WTC11 (cell line): ENCODE measurements at regions not wholly inside any gene's neighbourhood (a gene's known extent, or its start where the extent isn't known, plus 50 kb on each side); places are given as distances from the start of the nearest gene placed in this dataset.

ENCODE experiments used
- ATAC-seq: fragments of 200-7000 bp; cut with Tn5 transposase; 2 replicates; pipeline ENCODE4 v1.10.0; 2021; ENCODE audit warnings: mild to moderate bottlenecking, moderate library complexity
- CTCF ChIA-PET: fragments of 300-600 bp; sonication (Branson Sonifier 250); formaldehyde crosslinking; loops from one replicate; lab custom pipeline; 2021; ENCODE audit warnings: antibody characterized with exemption; lab: Charles Lee
- POLR2A ChIA-PET: fragments of 350-600 bp; sonication (Branson Sonifier 250); formaldehyde crosslinking; loops from one replicate; lab custom pipeline; 2021; ENCODE audit warnings: antibody characterized with exemption; lab: Charles Lee
- DNase-seq: peaks from one replicate; pipeline ENCODE4 v3.0.0; 2021; ENCODE audit warnings: low spot score
- H3K27ac Mint-ChIP-seq: 2 replicates; pipeline ENCODE4 v1.8.0; 2021; ENCODE audit warnings: mixed read lengths
- H3K27me3 Mint-ChIP-seq: 2 replicates; pipeline ENCODE4 v1.8.0; 2021; ENCODE audit warnings: low read depth, mild to moderate bottlenecking, moderate library complexity, mixed read lengths
- H3K36me3 Mint-ChIP-seq: 2 replicates; pipeline ENCODE4 v1.8.0; 2021; ENCODE audit warnings: mixed read lengths
- H3K4me1 Mint-ChIP-seq: 2 replicates; pipeline ENCODE4 v1.8.0; 2022; ENCODE audit warnings: mixed read lengths
- H3K4me3 Mint-ChIP-seq: 2 replicates; pipeline ENCODE4 v1.8.0; 2021; ENCODE audit warnings: mild to moderate bottlenecking, moderate library complexity, mixed read lengths
- H3K9me3 Mint-ChIP-seq: 2 replicates; pipeline ENCODE4 v1.8.0; 2021; ENCODE audit warnings: mixed read lengths
- ATF1 ChIP-seq: sonication (generic); formaldehyde crosslinking; IDR thresholded peaks from 2 replicates; pipeline ENCODE4 v1.8.1; 2023; ENCODE audit warnings: mild to moderate bottlenecking, moderate library complexity, missing genetic modification reagents
- E2F4 ChIP-seq: sonication (generic); formaldehyde crosslinking; IDR thresholded peaks from 2 replicates; pipeline ENCODE4 v1.8.1; 2022; ENCODE audit warnings: low read depth, mild to moderate bottlenecking, moderate library complexity, missing genetic modification reagents, borderline replicate concordance
- ESRRA ChIP-seq: sonication (generic); formaldehyde crosslinking; IDR thresholded peaks from 2 replicates; pipeline ENCODE4 v1.8.1; 2022; ENCODE audit warnings: mild to moderate bottlenecking, missing genetic modification reagents, borderline replicate concordance
- FOXP1 ChIP-seq: sonication (generic); formaldehyde crosslinking; IDR thresholded peaks from 2 replicates; pipeline ENCODE4 v1.8.0; 2022; ENCODE audit warnings: missing genetic modification reagents, mild to moderate bottlenecking, moderate library complexity, borderline replicate concordance
- MLX ChIP-seq: sonication (generic); formaldehyde crosslinking; IDR thresholded peaks from 2 replicates; pipeline ENCODE4 v1.8.1; 2023; ENCODE audit warnings: mild to moderate bottlenecking, missing genetic modification reagents, moderate library complexity
- NFE2L1 ChIP-seq: sonication (generic); formaldehyde crosslinking; IDR thresholded peaks from 2 replicates; pipeline ENCODE4 v1.8.1; 2023; ENCODE audit warnings: missing genetic modification reagents
- NR3C1 ChIP-seq: sonication (generic); formaldehyde crosslinking; conservative IDR thresholded peaks from 2 replicates; pipeline ENCODE4 v1.8.1; 2023; ENCODE audit warnings: low read depth, mild to moderate bottlenecking, missing genetic modification reagents
- PRDM15 ChIP-seq: sonication (generic); formaldehyde crosslinking; IDR thresholded peaks from 2 replicates; pipeline ENCODE4 v1.8.0; 2022; ENCODE audit warnings: missing genetic modification reagents
- SMAD4 ChIP-seq: sonication (generic); formaldehyde crosslinking; IDR thresholded peaks from 2 replicates; pipeline ENCODE4 v1.8.0; 2022; ENCODE audit warnings: mild to moderate bottlenecking, missing genetic modification reagents
- SP1 ChIP-seq: sonication (generic); formaldehyde crosslinking; conservative IDR thresholded peaks from 2 replicates; pipeline ENCODE4 v1.8.1; 2022; ENCODE audit warnings: missing genetic modification reagents
- STAT6 ChIP-seq: sonication (generic); formaldehyde crosslinking; conservative IDR thresholded peaks from 2 replicates; pipeline ENCODE4 v1.8.1; 2023; ENCODE audit warnings: mild to moderate bottlenecking, low read depth, missing genetic modification reagents, moderate library complexity
- TP53 ChIP-seq: sonication (generic); formaldehyde crosslinking; IDR thresholded peaks from 2 replicates; pipeline ENCODE4 v1.8.1; 2023; ENCODE audit warnings: mild to moderate bottlenecking, missing genetic modification reagents
- USF1 ChIP-seq: sonication (generic); formaldehyde crosslinking; IDR thresholded peaks from 2 replicates; pipeline ENCODE4 v1.8.0; 2022; ENCODE audit warnings: mild to moderate bottlenecking, missing genetic modification reagents
- USF2 ChIP-seq: sonication (generic); formaldehyde crosslinking; IDR thresholded peaks from 2 replicates; pipeline ENCODE4 v1.8.1; 2023; ENCODE audit warnings: mild to moderate bottlenecking, missing genetic modification reagents, moderate library complexity
- ZNF121 ChIP-seq: sonication (generic); formaldehyde crosslinking; IDR thresholded peaks from 2 replicates; pipeline ENCODE4 v1.8.0; 2023; ENCODE audit warnings: missing genetic modification reagents
- ZNF219 ChIP-seq: sonication (generic); formaldehyde crosslinking; IDR thresholded peaks from 2 replicates; pipeline ENCODE4 v1.8.0; 2023; ENCODE audit warnings: missing genetic modification reagents, mild to moderate bottlenecking, borderline replicate concordance
- ZNF263 ChIP-seq: sonication (generic); formaldehyde crosslinking; IDR thresholded peaks from 2 replicates; pipeline ENCODE4 v1.8.1; 2022; ENCODE audit warnings: low read depth, mild to moderate bottlenecking, moderate library complexity, missing genetic modification reagents
- ZNF317 ChIP-seq: sonication (generic); formaldehyde crosslinking; IDR thresholded peaks from 2 replicates; pipeline ENCODE4 v1.8.1; 2023; ENCODE audit warnings: low read depth, mild to moderate bottlenecking, moderate library complexity, missing genetic modification reagents, borderline replicate concordance
- ZNF423 ChIP-seq: fragments of 250-450 bp; sonication (Bioruptor Pico); IDR thresholded peaks from 2 replicates; pipeline ENCODE4 v2.1.2; 2022; ENCODE audit warnings: mild to moderate bottlenecking, moderate library complexity
- ZSCAN18 ChIP-seq: fragments of 250-450 bp; sonication (Bioruptor Pico); IDR thresholded peaks from 2 replicates; pipeline ENCODE4 v2.1.2; 2022; ENCODE audit warnings: mild to moderate bottlenecking, moderate library complexity

- no peak for TF ChIP-seq USF1
- no peak for TF ChIP-seq SP1
- TF ChIP-seq ZSCAN18 (CRISPR knock-in tag), result no peak
- no peak for TF ChIP-seq ZNF219 (CRISPR knock-in tag)
- TF ChIP-seq, all 79 proteins: peak for 0
Measured at GRCh38 chr5:106545325-106545724, 1125.4 kb downstream of the EFNA5 start (continued).

GRCh38 chr5:106543330-106543729 is 1127.4 kb downstream of the EFNA5 start:
- POLR2A ChIA-PET, result no interaction called here
- DNase-seq (no peak), ATAC-seq (no peak)
- H3K9me3 Mint-ChIP-seq, result peaks cover 62% of the 10 kb centered on the region
- no peaks in the 10 kb centered on the region for H3K4me1 Mint-ChIP-seq
- CTCF ChIA-PET, result no interaction called here
- no peak overlapping the region for H3K4me3 Mint-ChIP-seq
- peaks cover 11% of the 10 kb centered on the region; the same call in 1 of the 2 replicates for H3K36me3 Mint-ChIP-seq
- no peaks in the 10 kb centered on the region for H3K27me3 Mint-ChIP-seq
- TF ChIP-seq FOXP1 (CRISPR knock-in tag) (no peak), USF2 (CRISPR knock-in tag) (no peak), E2F4 (CRISPR knock-in tag) (no peak), ZNF423 (CRISPR knock-in tag) (no peak), MLX (no peak), TP53 (CRISPR knock-in tag) (no peak), ZNF263 (no peak), NR3C1 (CRISPR knock-in tag) (no peak), STAT6 (CRISPR knock-in tag) (no peak), ATF1 (CRISPR knock-in tag) (no peak), ZNF121 (CRISPR knock-in tag) (no peak), SMAD4 (CRISPR knock-in tag) (no peak), ZNF317 (CRISPR knock-in tag) (no peak)
- no peak overlapping the region for H3K27ac Mint-ChIP-seq

- ATAC-seq (no peak), DNase-seq (no peak)
- ChIA-PET POLR2A (no interaction called here), CTCF (no interaction called here)
- Mint-ChIP-seq H3K9me3 (no peaks in the 10 kb centered on the region), H3K4me3 (no peak overlapping the region), H3K36me3 (no peaks in the 10 kb centered on the region), H3K27ac (no peak overlapping the region), H3K27me3 (no peaks in the 10 kb centered on the region), H3K4me1 (peaks cover 6% of the 10 kb centered on the region; the same call in 1 of the 2 replicates)
- TF ChIP-seq ESRRA (CRISPR knock-in tag), result no peak
- TF ChIP-seq NFE2L1 (CRISPR knock-in tag), result no peak
- TF ChIP-seq PRDM15 (CRISPR knock-in tag), result no peak
Measured at GRCh38 chr5:106530150-106530549, 1140.6 kb downstream of the EFNA5 start.
